G401 (cell line): ENCODE measurements at regions not wholly inside any gene's neighbourhood (a gene's known extent, or its start where the extent isn't known, plus 50 kb on each side); places are given as distances from the start of the nearest gene placed in this dataset.
"Not testable (repeated sequence)": the region's sequence is repeated elsewhere in the genome, so short reads cannot be mapped to it uniquely, and the experiment has no call there.

Source experiments
- DNase-seq: peaks from one replicate; pipeline ENCODE4 v3.0.0-alpha.2; 2015; ENCODE audit warnings: low spot score
- in situ Hi-C: cut with HindIII; loops from 2 replicates; pipeline ENCODE4 v1.10.0; 2016; ENCODE audit warnings: low sequenced_read_pairs, mixed read lengths

- no peak for DNase-seq
- in situ Hi-C loops, result no loop called here
These were observed 851.9 kb downstream of the NR2F1-AS1 start for GRCh38 chr5:92729088-92729487.

GRCh38 chr5:92715946-92716520 lies 865.0 kb downstream of the NR2F1-AS1 start:
- in situ Hi-C loops, result no loop called here

DNA sequence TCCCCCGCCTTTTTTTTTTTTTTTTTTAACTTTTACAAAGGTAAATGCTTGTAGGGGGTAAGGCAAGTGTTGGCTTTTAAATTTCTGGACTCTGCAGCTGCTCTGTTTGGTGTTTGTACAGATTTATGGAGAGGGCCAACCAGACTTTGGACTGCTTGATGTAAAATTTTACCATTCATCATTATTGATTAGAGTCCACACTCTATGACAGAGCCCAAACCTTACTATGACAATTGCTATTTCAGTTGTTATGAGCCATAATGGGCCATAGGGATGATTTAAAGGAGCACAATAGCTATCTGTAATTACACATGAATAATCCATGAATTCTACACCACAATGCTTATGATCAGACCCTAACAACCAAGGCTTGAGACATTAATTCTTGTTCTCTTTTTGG lies 867.2 kb downstream of the NR2F1-AS1 start:
- DNase-seq, result no peak
- in situ Hi-C loops, result no loop called here

More at GRCh38 chr5:92715946-92716520, 865.0 kb downstream of the NR2F1-AS1 start:
- DNase-seq, result no peak

- peak; percentile 38 for DNase-seq
- in situ Hi-C loops, result no loop called here
These were observed 867.7 kb downstream of the NR2F1-AS1 start for GRCh38 chr5:92713335-92713743.

- in situ Hi-C loops, result no loop called here
- DNase-seq, result no peak
These were observed 869.1 kb downstream of the NR2F1-AS1 start for GRCh38 chr5:92711956-92712355.

GRCh38 chr5:92704590-92704989 lies 876.4 kb downstream of the NR2F1-AS1 start:
- in situ Hi-C loops, result no loop called here
- no peak for DNase-seq

GRCh38 chr5:92703976-92704375 lies 877.0 kb downstream of the NR2F1-AS1 start:
- in situ Hi-C loops, result no loop called here
- DNase-seq, result no peak

DNA sequence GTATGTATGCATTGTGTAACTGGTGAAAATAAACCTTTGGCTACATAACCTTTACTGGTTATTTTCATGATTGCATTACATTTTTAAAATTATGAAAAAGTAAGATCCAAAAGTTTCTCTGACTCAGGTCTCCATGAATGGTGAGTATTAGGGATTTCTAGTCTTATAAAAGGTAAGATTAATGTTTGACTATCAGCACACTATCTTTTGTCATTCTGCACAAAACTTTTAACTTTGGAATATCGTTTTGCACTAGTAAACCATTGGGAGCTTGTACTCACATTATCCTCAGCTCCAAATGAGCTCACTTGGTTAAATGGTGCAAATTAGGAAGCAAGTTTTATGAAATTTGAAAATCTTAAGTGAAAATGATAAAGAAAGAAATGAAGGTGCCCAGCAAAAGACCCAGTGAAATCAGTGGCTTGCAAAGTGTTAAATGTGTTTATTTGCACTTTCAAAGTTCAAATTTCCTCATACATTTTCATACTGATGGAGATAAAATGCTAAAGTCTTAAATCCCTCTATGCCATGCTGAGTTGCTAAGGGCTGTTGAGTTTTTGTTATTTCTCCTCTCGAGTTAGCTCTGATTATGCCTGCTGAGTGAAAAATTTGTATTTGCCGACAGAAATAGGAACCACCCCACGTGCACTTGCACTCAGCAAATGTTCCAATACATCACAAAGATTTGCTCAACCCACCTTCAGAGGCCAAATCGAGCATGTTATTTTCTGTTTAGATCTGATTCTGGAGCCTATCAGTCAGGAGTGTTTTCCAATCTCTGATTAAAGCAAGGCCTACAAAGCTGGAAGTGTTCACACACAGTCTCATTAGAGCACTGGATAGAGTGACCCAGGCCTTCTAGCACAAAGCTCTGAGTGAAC lies 885.7 kb downstream of the NR2F1-AS1 start:
- peak; percentile 54 for DNase-seq
- in situ Hi-C loops, result no loop called here

- in situ Hi-C loops, result no loop called here
- no peak for DNase-seq
These were observed 887.0 kb downstream of the NR2F1-AS1 start for GRCh38 chr5:92694067-92694466.

DNA sequence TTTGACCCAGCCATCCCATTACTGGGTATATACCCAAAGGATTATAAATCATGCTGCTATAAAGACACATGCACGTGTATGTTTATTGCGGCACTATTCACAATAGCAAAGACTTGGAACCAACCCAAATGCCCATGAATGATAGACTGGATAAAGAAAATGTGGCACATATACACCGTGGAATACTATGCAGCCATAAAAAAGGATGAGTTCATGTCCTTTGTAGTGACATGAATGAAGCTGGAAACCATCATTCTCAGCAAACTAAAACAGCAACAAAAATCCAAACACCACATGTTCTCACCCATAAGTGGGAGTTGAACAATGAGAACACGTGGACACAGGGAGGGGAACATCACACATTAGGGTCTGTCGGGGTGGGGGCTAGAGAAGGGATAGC lies 889.1 kb downstream of the NR2F1-AS1 start:
- DNase-seq, in situ Hi-C loops: not testable (repeated sequence)

DNA sequence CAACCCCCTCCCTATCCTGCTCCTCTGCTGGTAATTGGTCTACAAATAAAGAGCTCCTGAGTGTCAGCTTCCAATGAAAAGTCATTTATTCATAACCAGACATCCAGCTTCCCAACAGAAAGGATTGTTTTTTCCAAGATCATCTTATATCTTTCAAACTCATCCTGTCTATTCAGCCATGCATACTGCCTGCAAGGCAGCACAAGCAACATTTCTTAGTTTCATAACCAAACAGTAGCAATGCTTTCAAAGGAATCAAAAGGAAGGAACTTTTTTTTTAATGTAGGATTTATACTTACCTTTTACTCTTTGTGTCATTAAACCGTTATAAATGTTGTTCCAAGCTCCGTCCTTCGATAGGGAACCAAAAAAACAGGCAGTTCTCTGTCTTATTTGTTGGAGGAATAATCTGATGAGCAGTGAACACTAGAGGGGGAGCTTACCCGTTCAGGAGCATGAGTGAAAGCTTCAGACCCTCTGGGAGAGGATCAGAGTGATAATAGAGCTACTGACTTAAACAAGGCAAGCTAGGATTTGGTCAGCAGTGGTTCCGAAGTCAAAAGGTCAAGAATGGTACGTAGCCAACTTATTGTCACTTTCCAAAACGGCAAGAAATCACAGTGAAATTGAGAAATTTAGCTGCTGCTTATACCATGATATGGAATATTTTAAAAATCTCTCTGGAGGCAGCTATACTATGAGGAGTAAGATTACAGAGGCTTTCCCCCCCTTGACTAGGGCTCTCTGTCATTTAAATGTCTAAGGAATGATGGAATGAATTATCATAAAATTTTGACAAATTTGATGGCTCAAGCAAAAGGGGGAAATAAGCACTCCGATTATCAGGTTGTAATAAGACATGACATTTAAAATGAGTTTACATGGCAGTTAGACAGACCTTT lies 892.9 kb downstream of the NR2F1-AS1 start:
- in situ Hi-C loops, result no loop called here
- peak; percentile 79 for DNase-seq

DNA sequence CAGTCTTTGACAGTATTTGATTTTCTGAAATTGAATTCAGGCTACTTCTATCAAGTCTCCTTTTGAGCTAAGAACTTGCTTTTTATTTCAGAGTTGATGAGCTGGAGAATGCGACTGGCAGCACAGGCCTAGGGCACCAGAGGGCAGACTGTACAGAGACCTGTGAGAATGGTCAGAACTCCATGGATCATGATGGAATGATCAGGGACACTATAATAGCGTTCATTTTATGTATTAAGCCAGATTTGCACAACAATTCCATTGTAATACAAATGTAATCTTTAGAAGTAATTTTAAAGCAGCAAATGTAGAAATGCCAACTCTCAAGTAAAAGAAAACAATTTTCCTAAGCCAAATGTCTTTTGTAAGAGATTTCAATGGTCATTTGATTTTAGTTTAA lies 902.4 kb downstream of the NR2F1-AS1 start:
- in situ Hi-C loops, result no loop called here

DNA sequence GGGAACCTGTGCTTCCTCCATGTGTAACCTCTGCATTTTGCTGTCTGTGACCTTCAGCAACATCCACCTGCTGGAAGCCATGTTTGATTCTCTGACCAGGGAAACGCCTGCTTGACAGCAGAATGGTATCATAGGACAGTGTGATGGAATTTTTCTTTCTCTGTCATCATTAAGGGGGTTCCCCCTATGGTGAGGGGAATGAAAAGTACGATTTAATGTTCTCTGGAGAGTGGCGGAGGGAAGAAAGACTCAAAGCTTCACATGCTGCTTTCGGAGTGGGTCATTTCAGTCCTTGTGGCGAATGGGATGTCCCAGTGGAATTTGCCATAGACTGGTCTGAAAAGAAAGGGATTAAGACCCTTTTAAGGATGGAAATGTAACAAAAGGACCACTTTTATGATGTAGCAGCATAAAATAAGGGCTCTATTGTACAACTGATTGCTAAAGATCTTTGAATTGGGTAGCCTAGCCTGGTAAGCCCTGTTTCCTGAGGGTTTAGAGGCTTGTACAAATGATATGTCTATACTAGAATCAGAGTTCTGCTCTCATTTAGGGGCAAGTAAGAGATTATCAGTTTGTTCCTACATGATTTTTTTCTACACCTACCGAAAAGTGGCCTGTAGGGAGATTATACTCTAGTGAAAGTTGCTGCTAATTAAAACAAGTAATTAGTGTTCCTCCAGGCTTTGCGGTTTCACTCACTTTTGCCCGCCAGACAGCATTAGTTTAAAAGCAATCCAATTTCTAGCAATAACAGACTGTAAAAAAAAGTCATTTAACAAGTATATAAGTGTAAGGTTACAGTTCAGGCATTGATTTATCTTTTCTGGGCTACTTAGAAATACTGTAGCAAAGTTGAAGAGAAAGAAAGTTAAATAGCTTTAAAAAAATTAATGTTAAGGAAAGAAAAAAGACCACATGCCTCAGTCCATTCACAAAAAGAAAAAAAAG lies 904.5 kb downstream of the NR2F1-AS1 start:
- in situ Hi-C loops, result no loop called here
- DNase-seq, result peak; percentile 30

More for the DNA sequence above, 902.4 kb downstream of the NR2F1-AS1 start:
- DNase-seq, result peak; percentile 49

GRCh38 chr5:92674321-92674720 lies 906.7 kb downstream of the NR2F1-AS1 start:
- in situ Hi-C loops, result no loop called here

GRCh38 chr5:92665506-92665905 lies 915.5 kb downstream of the NR2F1-AS1 start:
- in situ Hi-C loops, result no loop called here
- no peak for DNase-seq

More at GRCh38 chr5:92674321-92674720, 906.7 kb downstream of the NR2F1-AS1 start:
- no peak for DNase-seq

GRCh38 chr5:92662741-92663140 lies 918.3 kb downstream of the NR2F1-AS1 start:
- in situ Hi-C loops, result no loop called here
- DNase-seq, result no peak

DNA sequence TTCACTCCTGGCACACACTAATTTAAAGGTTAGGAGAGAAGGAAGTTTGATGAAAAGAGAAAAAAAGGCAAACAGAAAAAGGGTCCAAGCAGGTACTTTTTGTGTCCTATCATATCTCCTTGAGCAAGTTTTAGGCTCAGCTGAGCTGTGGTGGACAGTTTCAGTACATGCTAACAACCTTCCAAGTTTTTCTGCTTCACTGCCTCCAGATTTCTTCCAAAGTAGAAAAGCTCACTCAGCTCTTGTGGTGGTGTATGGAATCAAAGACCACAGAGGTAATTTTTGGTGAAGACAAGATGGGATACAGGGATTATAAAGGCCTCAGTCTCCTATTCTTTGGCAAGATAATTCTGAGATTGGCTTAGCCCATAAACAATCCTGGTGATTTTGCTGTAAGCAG lies 921.8 kb downstream of the NR2F1-AS1 start:
- DNase-seq, result no peak
- in situ Hi-C loops, result no loop called here

GRCh38 chr5:92654601-92655000 lies 926.4 kb downstream of the NR2F1-AS1 start:
- DNase-seq, in situ Hi-C loops: not testable (repeated sequence)
